ENCODE measurements at regions not wholly inside any gene's neighbourhood (a gene's known extent, or its start where the extent isn't known, plus 50 kb on each side); places are given as distances from the start of the nearest gene placed in this dataset.

GRCh38 chr3:145798696-145799537 is 362.1 kb downstream of the PLOD2 start:
- no peak for TF ChIP-seq CTCF (IDR thresholded peaks at IDR 0.05)
- Histone ChIP-seq H3K27me3 (no peaks in the 10 kb centered on the region), H3K9me3 (no peaks in the 10 kb centered on the region), H3K4me3 (no peak overlapping the region), H3K27ac (no peak overlapping the region), H3K36me3 (no peaks in the 10 kb centered on the region), H3K4me1 (no peaks in the 10 kb centered on the region)
- intact Hi-C loops (cut with DNase I): no loop called here
- WGBS, 2 donors: 81 to 87% methylated on average over 9 of the region's 9 CpGs
- ATAC-seq (no peak), FAIRE-seq (no peak), DNase-seq (peak in 1 of 6 donors; percentile 32)

- Histone ChIP-seq H3K36me3 (no peaks in the 10 kb centered on the region), H3K27me3 (no peaks in the 10 kb centered on the region), H3K4me1 (no peaks in the 10 kb centered on the region), H3K27ac (no peak overlapping the region), H3K4me3 (no peak overlapping the region), H3K9me3 (no peaks in the 10 kb centered on the region)
- DNase-seq (no peak), FAIRE-seq (no peak), ATAC-seq (no peak)
- TF ChIP-seq CTCF (IDR thresholded peaks at IDR 0.05): no peak
- intact Hi-C loops (cut with DNase I): no loop called here
These were observed 359.3 kb downstream of the PLOD2 start for GRCh38 chr3:145801696-145802095.

- H3K9me3 ChIP-seq: no peaks in the 10 kb centered on the region
- H3K4me3 ChIP-seq: no peak overlapping the region
- H3K36me3 ChIP-seq: no peaks in the 10 kb centered on the region
- intact Hi-C loops (cut with DNase I): no loop called here
- no peak for TF ChIP-seq CTCF (IDR thresholded peaks at IDR 0.05)
- WGBS, 2 donors: 0 to 33% methylated on average over 3 of the region's 3 CpGs
- peaks cover 0 to 4% (median 0%) of the 10 kb centered on the region in 3 donors for H3K4me1 ChIP-seq
- DNase-seq: no peak
- peak in 2 of 4 donors; percentile 35 to 50 for ATAC-seq
- no peak overlapping the region for H3K27ac ChIP-seq
- H3K27me3 ChIP-seq: no peaks in the 10 kb centered on the region
- FAIRE-seq: no peak
These were observed 353.0 kb downstream of the PLOD2 start for GRCh38 chr3:145807990-145808389.

- WGBS, 2 donors: 53 to 55% methylated on average over 5 of the region's 5 CpGs
- ATAC-seq (no peak), FAIRE-seq (no peak), DNase-seq (no peak)
- H3K27me3 ChIP-seq: no peaks in the 10 kb centered on the region
- H3K4me1 ChIP-seq: peaks cover 0 to 4% (median 0%) of the 10 kb centered on the region in 3 donors
- H3K4me3 ChIP-seq: no peak overlapping the region
- H3K9me3 ChIP-seq: no peaks in the 10 kb centered on the region
- TF ChIP-seq CTCF (IDR thresholded peaks at IDR 0.05): no peak
- H3K27ac ChIP-seq: no peak overlapping the region
- no peaks in the 10 kb centered on the region for H3K36me3 ChIP-seq
- intact Hi-C loops (cut with DNase I): no loop called here
These were observed 348.6 kb downstream of the PLOD2 start for GRCh38 chr3:145812391-145812790.

- no peaks in the 10 kb centered on the region for H3K27me3 ChIP-seq
- TF ChIP-seq CTCF (IDR thresholded peaks at IDR 0.05): no peak
- intact Hi-C loops (cut with DNase I): no loop called here
- FAIRE-seq (no peak), DNase-seq (no peak), ATAC-seq (no peak)
- WGBS, 2 donors: 78% methylated on average over 3 of the region's 3 CpGs
- H3K4me3 ChIP-seq: no peak overlapping the region
- peaks cover 0 to 4% (median 0%) of the 10 kb centered on the region in 4 donors for H3K9me3 ChIP-seq
- H3K36me3 ChIP-seq: no peaks in the 10 kb centered on the region
- no peaks in the 10 kb centered on the region for H3K4me1 ChIP-seq
- H3K27ac ChIP-seq: no peak overlapping the region
These were observed 345.1 kb downstream of the PLOD2 start for GRCh38 chr3:145815707-145816413.
